Karpas-422 (cell line): ENCODE measurements at regions not wholly inside any gene's neighbourhood (a gene's known extent, or its start where the extent isn't known, plus 50 kb on each side); places are given as distances from the start of the nearest gene placed in this dataset.
"Not testable (repeated sequence)": the region's sequence is repeated elsewhere in the genome, so short reads cannot be mapped to it uniquely, and the experiment has no call there.

Experiments used
- DNase-seq: peaks from one replicate; pipeline ENCODE4 v3.0.0-alpha.2; 2015
- H2AFZ ChIP-seq: fragments of 200-600 bp; sonication (generic); 2 replicates; pipeline ENCODE4 v1.6.1; 2014; ENCODE audit warnings: antibody characterized with exemption, low read length, mixed read lengths
- H3K27ac ChIP-seq: fragments of 200-600 bp; sonication (generic); 2 replicates; pipeline ENCODE4 v1.5.1; 2014; ENCODE audit warnings: mild to moderate bottlenecking, low read length, moderate library complexity
- H3K27me3 ChIP-seq: fragments of 200-600 bp; sonication (generic); 2 replicates; pipeline ENCODE4 v1.6.1; 2014; ENCODE audit warnings: low read length, mixed read lengths
- H3K36me3 ChIP-seq: fragments of 200-600 bp; sonication (generic); 2 replicates; pipeline ENCODE4 v1.6.1; 2014; ENCODE audit warnings: low read length, mixed read lengths; ENCODE audit not compliant: insufficient read depth
- H3K4me1 ChIP-seq: fragments of 200-600 bp; sonication (generic); 2 replicates; pipeline ENCODE4 v1.6.1; 2014; ENCODE audit warnings: mild to moderate bottlenecking, low read length, mixed read lengths
- H3K4me2 ChIP-seq: fragments of 200-600 bp; sonication (generic); 2 replicates; pipeline ENCODE4 v1.6.1; 2014; ENCODE audit warnings: low read length, low read depth, mild to moderate bottlenecking; ENCODE audit not compliant: poor library complexity, severe bottlenecking
- H3K4me3 ChIP-seq: fragments of 200-600 bp; sonication (generic); 2 replicates; pipeline ENCODE4 v1.5.1; 2014; ENCODE audit warnings: mild to moderate bottlenecking, antibody characterized with exemption, low read length, mixed read lengths
- H3K79me2 ChIP-seq: fragments of 200-600 bp; sonication (generic); 2 replicates; pipeline ENCODE4 v1.6.1; 2014; ENCODE audit warnings: mild to moderate bottlenecking, low read length, mixed read lengths
- H3K9ac ChIP-seq: fragments of 200-600 bp; sonication (generic); 2 replicates; pipeline ENCODE4 v1.6.0; 2014; ENCODE audit warnings: low read length
- H3K9me2 ChIP-seq: fragments of 200-600 bp; sonication (generic), shearing (Covaris generic); replicated peaks from 2 replicates; pipeline ENCODE4 v1.6.0; 2014; ENCODE audit warnings: mild to moderate bottlenecking, low read length, moderate library complexity; ENCODE audit not compliant: insufficient read depth
- H3K9me3 ChIP-seq: fragments of 300-700, 200-600 bp; sonication (generic); 2 replicates; pipeline ENCODE4 v1.6.1; 2014; ENCODE audit warnings: low read length, mixed read lengths
- H4K20me1 ChIP-seq: fragments of 200-600 bp; sonication (generic); 2 replicates; pipeline ENCODE4 v1.6.1; 2014; ENCODE audit warnings: mild to moderate bottlenecking, antibody characterized with exemption, low read length, low read depth; ENCODE audit not compliant: insufficient read depth

- Histone ChIP-seq H3K9ac (no peak overlapping the region), H3K36me3 (no peaks in the 10 kb centered on the region), H3K9me3 (no peaks in the 10 kb centered on the region), H3K9me2 (no peaks in the 10 kb centered on the region), H3K4me1 (no peaks in the 10 kb centered on the region), H2AFZ (no peak overlapping the region), H4K20me1 (no peaks in the 10 kb centered on the region), H3K79me2 (no peaks in the 10 kb centered on the region), H3K4me2 (no peak overlapping the region), H3K27ac (no peak overlapping the region), H3K27me3 (0 out of 2 replicates have a peak, but pooled peaks cover 2% of the 10 kb centered on the region), H3K4me3 (no peak overlapping the region)
- no peak for DNase-seq
Measured at GRCh38 chr3:5347486-5347885, 160.0 kb downstream of the EDEM1 start.

GRCh38 chr3:5348229-5348902 is 160.9 kb downstream of the EDEM1 start:
- H3K9me3 ChIP-seq, result no peaks in the 10 kb centered on the region
- H4K20me1 ChIP-seq, result no peaks in the 10 kb centered on the region
- no peak overlapping the region for H2AFZ ChIP-seq
- H3K27me3 ChIP-seq, result 0 out of 2 replicates have a peak, but pooled peaks cover 2% of the 10 kb centered on the region
- no peak overlapping the region for H3K4me3 ChIP-seq
- no peaks in the 10 kb centered on the region for H3K9me2 ChIP-seq
- no peak for DNase-seq
- no peaks in the 10 kb centered on the region for H3K4me1 ChIP-seq
- no peaks in the 10 kb centered on the region for H3K36me3 ChIP-seq
- no peaks in the 10 kb centered on the region for H3K79me2 ChIP-seq
- no peak overlapping the region for H3K27ac ChIP-seq
- H3K9ac ChIP-seq, result no peak overlapping the region
- no peak overlapping the region for H3K4me2 ChIP-seq

- no peak overlapping the region for H3K9ac ChIP-seq
- H3K4me1 ChIP-seq, result no peaks in the 10 kb centered on the region
- H3K27ac ChIP-seq, result no peak overlapping the region
- 0 out of 2 replicates have a peak, but pooled peaks cover 2% of the 10 kb centered on the region for H3K27me3 ChIP-seq
- no peak overlapping the region for H3K4me2 ChIP-seq
- H3K9me3 ChIP-seq, result no peaks in the 10 kb centered on the region
- H3K36me3 ChIP-seq, result no peaks in the 10 kb centered on the region
- H4K20me1 ChIP-seq, result no peaks in the 10 kb centered on the region
- no peak overlapping the region for H2AFZ ChIP-seq
- H3K79me2 ChIP-seq, result no peaks in the 10 kb centered on the region
- no peaks in the 10 kb centered on the region for H3K9me2 ChIP-seq
- no peak overlapping the region for H3K4me3 ChIP-seq
- DNase-seq, result no peak
Measured at GRCh38 chr3:5349343-5349742, 161.8 kb downstream of the EDEM1 start.

GRCh38 chr3:5357089-5357488 is 169.6 kb downstream of the EDEM1 start:
- H3K9me2 ChIP-seq, result no peaks in the 10 kb centered on the region

DNA sequence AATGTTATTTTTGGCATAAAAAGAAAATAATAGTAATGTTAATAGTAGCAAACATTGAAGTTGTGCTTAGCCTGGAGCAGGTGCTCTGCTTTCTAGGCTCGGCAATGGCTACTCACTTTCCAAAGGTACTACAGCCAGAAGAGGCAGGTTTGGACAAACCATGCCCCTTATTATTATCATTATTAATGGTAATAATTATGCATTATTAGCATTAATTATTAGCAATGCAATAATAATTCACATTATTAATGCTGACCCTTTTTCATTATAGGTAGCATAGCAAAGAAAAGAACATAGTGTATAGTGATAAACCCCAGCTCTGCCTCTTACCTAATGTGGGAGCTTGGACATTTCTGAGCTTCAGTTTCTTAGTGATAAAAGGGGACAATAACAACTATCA is 171.4 kb downstream of the EDEM1 start:
- H3K4me1 ChIP-seq, result no peaks in the 10 kb centered on the region
- H2AFZ ChIP-seq, result no peak overlapping the region
- H3K27me3 ChIP-seq, result no peaks in the 10 kb centered on the region
- H3K4me3 ChIP-seq, result no peak overlapping the region
- H3K4me2 ChIP-seq, result no peak overlapping the region
- no peaks in the 10 kb centered on the region for H3K9me3 ChIP-seq
- H3K36me3 ChIP-seq, result no peaks in the 10 kb centered on the region
- no peak overlapping the region for H3K27ac ChIP-seq
- H3K9ac ChIP-seq, result no peak overlapping the region
- no peaks in the 10 kb centered on the region for H3K79me2 ChIP-seq
- H4K20me1 ChIP-seq, result no peaks in the 10 kb centered on the region
- no peak for DNase-seq
- H3K9me2 ChIP-seq, result no peaks in the 10 kb centered on the region

More at GRCh38 chr3:5357089-5357488, 169.6 kb downstream of the EDEM1 start:
- no peaks in the 10 kb centered on the region for H3K4me1 ChIP-seq
- no peak for DNase-seq
- H3K9me3 ChIP-seq, result no peaks in the 10 kb centered on the region
- H3K79me2 ChIP-seq, result no peaks in the 10 kb centered on the region
- H2AFZ ChIP-seq, result no peak overlapping the region
- H3K27me3 ChIP-seq, result no peaks in the 10 kb centered on the region
- no peak overlapping the region for H3K4me2 ChIP-seq
- no peak overlapping the region for H3K27ac ChIP-seq
- no peak overlapping the region for H3K9ac ChIP-seq
- H4K20me1 ChIP-seq, result no peaks in the 10 kb centered on the region
- H3K4me3 ChIP-seq, result no peak overlapping the region
- no peaks in the 10 kb centered on the region for H3K36me3 ChIP-seq

- Histone ChIP-seq H3K79me2 (no peaks in the 10 kb centered on the region), H3K36me3 (no peaks in the 10 kb centered on the region), H3K27ac (no peak overlapping the region), H3K27me3 (peaks cover 1% of the 10 kb centered on the region; the same call in 1 of the 2 replicates), H3K4me2 (no peak overlapping the region), H4K20me1 (no peaks in the 10 kb centered on the region), H2AFZ (no peak overlapping the region), H3K9ac (no peak overlapping the region), H3K9me2 (no peaks in the 10 kb centered on the region), H3K9me3 (no peaks in the 10 kb centered on the region), H3K4me1 (no peaks in the 10 kb centered on the region), H3K4me3 (no peak overlapping the region)
- no peak for DNase-seq
Measured at GRCh38 chr3:5360453-5360852, 172.9 kb downstream of the EDEM1 start.

DNA sequence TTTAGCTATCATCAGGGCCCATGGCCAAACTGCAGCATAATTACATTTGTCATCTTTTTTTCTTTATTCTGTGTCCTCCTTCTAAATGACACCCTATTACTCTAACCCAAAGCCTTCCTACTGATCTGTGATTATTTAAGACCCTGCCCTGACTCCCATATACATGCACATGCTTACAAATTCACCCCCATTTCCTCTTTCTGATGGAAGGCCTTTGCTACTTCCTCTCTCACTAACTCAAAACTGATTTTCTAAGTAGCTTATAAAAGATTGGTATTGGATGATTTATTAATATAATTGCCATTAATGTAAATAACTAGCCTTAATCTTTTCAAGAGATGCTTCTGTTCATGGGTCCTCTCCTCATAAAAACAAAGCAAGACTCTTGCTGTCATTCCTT is 179.2 kb downstream of the EDEM1 start:
- no peaks in the 10 kb centered on the region for H4K20me1 ChIP-seq
- H3K9me2 ChIP-seq, result no peaks in the 10 kb centered on the region
- H3K27ac ChIP-seq, result no peak overlapping the region
- no peaks in the 10 kb centered on the region for H3K36me3 ChIP-seq
- peaks cover 4% of the 10 kb centered on the region; the same call in 1 of the 2 replicates for H3K27me3 ChIP-seq
- no peak overlapping the region for H3K4me3 ChIP-seq
- H3K79me2 ChIP-seq, result no peaks in the 10 kb centered on the region
- no peak overlapping the region for H3K9ac ChIP-seq
- no peaks in the 10 kb centered on the region for H3K4me1 ChIP-seq
- no peaks in the 10 kb centered on the region for H3K9me3 ChIP-seq
- H2AFZ ChIP-seq, result no peak overlapping the region
- no peak overlapping the region for H3K4me2 ChIP-seq
- DNase-seq, result no peak

DNA sequence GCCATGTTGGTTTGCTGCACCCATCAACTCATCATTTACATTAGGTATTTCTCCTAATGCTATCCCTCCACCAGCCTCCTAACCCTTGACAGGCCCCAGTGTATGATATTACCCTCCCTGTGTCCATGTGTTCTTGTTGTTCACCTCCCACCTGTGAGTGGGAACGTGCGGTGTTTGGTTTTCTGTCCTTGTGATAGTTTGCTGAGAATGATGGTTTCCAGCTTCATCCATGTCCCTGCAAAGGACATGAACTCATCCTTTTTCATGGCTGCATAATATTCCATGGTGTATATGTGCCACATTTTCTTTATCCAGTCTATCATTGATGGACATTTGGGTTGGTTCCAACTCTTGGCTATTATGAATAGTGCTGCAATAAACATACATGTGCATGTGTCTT is 184.0 kb downstream of the EDEM1 start:
- not testable (repeated sequence) for H3K36me3 ChIP-seq, H3K4me1 ChIP-seq, H3K9me2 ChIP-seq, H3K79me2 ChIP-seq, H3K9ac ChIP-seq, H3K27me3 ChIP-seq, DNase-seq, H3K27ac ChIP-seq, H3K4me3 ChIP-seq, H4K20me1 ChIP-seq, H3K4me2 ChIP-seq, H2AFZ ChIP-seq, H3K9me3 ChIP-seq
